Activated naive CD4-positive, alpha-beta T cell treated with anti-CD3 and anti-CD28 coated beads, Interleukin-2, amount 50 U/mL, for 24 hours (primary cell): ENCODE measurements at regions not wholly inside any gene's neighbourhood (a gene's known extent, or its start where the extent isn't known, plus 50 kb on each side); places are given as distances from the start of the nearest gene placed in this dataset.
A peak's percentile ranks its signal among the peaks of the same experiment; 100 is the strongest.

ENCODE experiments used
- H3K27ac Mint-ChIP-seq: one replicate; pipeline ENCODE4 v1.8.0; 2021; ENCODE audit warnings: mild to moderate bottlenecking, mixed read lengths
- H3K27me3 Mint-ChIP-seq: one replicate; pipeline ENCODE4 v1.8.0; 2021; ENCODE audit warnings: mixed read lengths
- H3K36me3 Mint-ChIP-seq: one replicate; pipeline ENCODE4 v1.8.0; 2021; ENCODE audit warnings: mixed read lengths
- H3K4me1 Mint-ChIP-seq: one replicate; pipeline ENCODE4 v1.8.0; 2021; ENCODE audit warnings: mixed read lengths
- H3K4me3 Mint-ChIP-seq: one replicate; pipeline ENCODE4 v1.8.0; 2021; ENCODE audit warnings: mild to moderate bottlenecking, mixed read lengths
- H3K9me3 Mint-ChIP-seq: one replicate; pipeline ENCODE4 v1.8.0; 2021; ENCODE audit warnings: mixed read lengths

- peaks cover 5% of the 10 kb centered on the region for H3K4me1 Mint-ChIP-seq
- peaks cover 39% of the 10 kb centered on the region for H3K27me3 Mint-ChIP-seq
- peak overlapping the region; percentile 62 for H3K4me3 Mint-ChIP-seq
- no peak overlapping the region for H3K27ac Mint-ChIP-seq
- H3K9me3 Mint-ChIP-seq, result no peaks in the 10 kb centered on the region
- H3K36me3 Mint-ChIP-seq, result no peaks in the 10 kb centered on the region
These were observed 203.0 kb downstream of the ABHD5 start for GRCh38 chr3:43893727-43894126.

- Mint-ChIP-seq H3K27me3 (peaks cover 39% of the 10 kb centered on the region), H3K9me3 (no peaks in the 10 kb centered on the region), H3K27ac (no peak overlapping the region), H3K4me1 (peaks cover 5% of the 10 kb centered on the region), H3K36me3 (no peaks in the 10 kb centered on the region), H3K4me3 (peak overlapping the region; percentile 72)
These were observed 203.7 kb downstream of the ABHD5 start for GRCh38 chr3:43894176-43895049.

- Mint-ChIP-seq H3K27me3 (peaks cover 40% of the 10 kb centered on the region), H3K9me3 (no peaks in the 10 kb centered on the region), H3K4me3 (no peak overlapping the region), H3K27ac (no peak overlapping the region), H3K36me3 (no peaks in the 10 kb centered on the region), H3K4me1 (peaks cover 5% of the 10 kb centered on the region)
These were observed 204.8 kb downstream of the ABHD5 start for GRCh38 chr3:43895573-43895972.

- H3K4me3 Mint-ChIP-seq, result no peak overlapping the region
- no peaks in the 10 kb centered on the region for H3K9me3 Mint-ChIP-seq
- no peaks in the 10 kb centered on the region for H3K36me3 Mint-ChIP-seq
- no peaks in the 10 kb centered on the region for H3K4me1 Mint-ChIP-seq
- no peak overlapping the region for H3K27ac Mint-ChIP-seq
- peaks cover 21% of the 10 kb centered on the region for H3K27me3 Mint-ChIP-seq
These were observed 211.7 kb downstream of the ABHD5 start for GRCh38 chr3:43902415-43902814.

- Mint-ChIP-seq H3K36me3 (no peaks in the 10 kb centered on the region), H3K27me3 (peaks cover 10% of the 10 kb centered on the region), H3K4me3 (no peak overlapping the region), H3K9me3 (no peaks in the 10 kb centered on the region), H3K27ac (no peak overlapping the region), H3K4me1 (no peaks in the 10 kb centered on the region)
These were observed 214.4 kb downstream of the ABHD5 start for GRCh38 chr3:43905157-43905556.

- H3K36me3 Mint-ChIP-seq, result no peaks in the 10 kb centered on the region
- H3K27me3 Mint-ChIP-seq, result peaks cover 8% of the 10 kb centered on the region
- H3K4me3 Mint-ChIP-seq, result no peak overlapping the region
- no peaks in the 10 kb centered on the region for H3K9me3 Mint-ChIP-seq
- no peak overlapping the region for H3K27ac Mint-ChIP-seq
- no peaks in the 10 kb centered on the region for H3K4me1 Mint-ChIP-seq
These were observed 216.2 kb downstream of the ABHD5 start for GRCh38 chr3:43906849-43907507.

- Mint-ChIP-seq H3K27ac (no peak overlapping the region), H3K4me3 (no peak overlapping the region), H3K9me3 (no peaks in the 10 kb centered on the region), H3K4me1 (no peaks in the 10 kb centered on the region), H3K27me3 (peaks cover 5% of the 10 kb centered on the region), H3K36me3 (no peaks in the 10 kb centered on the region)
These were observed 216.7 kb downstream of the ABHD5 start for GRCh38 chr3:43907508-43907858.

GRCh38 chr3:43908456-43908855, 217.7 kb downstream of the ABHD5 start:
- Mint-ChIP-seq H3K36me3 (no peaks in the 10 kb centered on the region), H3K9me3 (no peaks in the 10 kb centered on the region), H3K4me1 (no peaks in the 10 kb centered on the region), H3K4me3 (no peak overlapping the region), H3K27me3 (peaks cover 1% of the 10 kb centered on the region), H3K27ac (no peak overlapping the region)

GRCh38 chr3:43909149-43909548, 218.4 kb downstream of the ABHD5 start:
- H3K9me3 Mint-ChIP-seq, result no peaks in the 10 kb centered on the region

GRCh38 chr3:43910750-43911149, 220.0 kb downstream of the ABHD5 start:
- Mint-ChIP-seq H3K27me3 (peaks cover 1% of the 10 kb centered on the region), H3K36me3 (no peaks in the 10 kb centered on the region), H3K9me3 (no peaks in the 10 kb centered on the region), H3K4me1 (no peaks in the 10 kb centered on the region), H3K4me3 (no peak overlapping the region), H3K27ac (no peak overlapping the region)

More at GRCh38 chr3:43909149-43909548, 218.4 kb downstream of the ABHD5 start:
- H3K4me3 Mint-ChIP-seq, result no peak overlapping the region
- H3K4me1 Mint-ChIP-seq, result no peaks in the 10 kb centered on the region
- no peak overlapping the region for H3K27ac Mint-ChIP-seq
- peaks cover 1% of the 10 kb centered on the region for H3K27me3 Mint-ChIP-seq
- no peaks in the 10 kb centered on the region for H3K36me3 Mint-ChIP-seq

GRCh38 chr3:43913036-43913948, 222.6 kb downstream of the ABHD5 start:
- peaks cover 3% of the 10 kb centered on the region for H3K27me3 Mint-ChIP-seq
- no peak overlapping the region for H3K4me3 Mint-ChIP-seq
- no peaks in the 10 kb centered on the region for H3K4me1 Mint-ChIP-seq
- no peaks in the 10 kb centered on the region for H3K36me3 Mint-ChIP-seq
- H3K9me3 Mint-ChIP-seq, result no peaks in the 10 kb centered on the region
- no peak overlapping the region for H3K27ac Mint-ChIP-seq

- Mint-ChIP-seq H3K4me3 (no peak overlapping the region), H3K36me3 (no peaks in the 10 kb centered on the region), H3K9me3 (no peaks in the 10 kb centered on the region), H3K4me1 (no peaks in the 10 kb centered on the region), H3K27me3 (peaks cover 1% of the 10 kb centered on the region), H3K27ac (no peak overlapping the region)
These were observed 223.5 kb downstream of the ABHD5 start for GRCh38 chr3:43914269-43914668.

- H3K36me3 Mint-ChIP-seq, result no peaks in the 10 kb centered on the region
- H3K4me3 Mint-ChIP-seq, result no peak overlapping the region
- peaks cover 7% of the 10 kb centered on the region for H3K27me3 Mint-ChIP-seq
- H3K9me3 Mint-ChIP-seq, result peaks cover 6% of the 10 kb centered on the region
- no peak overlapping the region for H3K27ac Mint-ChIP-seq
- H3K4me1 Mint-ChIP-seq, result no peaks in the 10 kb centered on the region
These were observed 224.8 kb downstream of the ABHD5 start for GRCh38 chr3:43915546-43915945.

GRCh38 chr3:43917361-43917760, 226.6 kb downstream of the ABHD5 start:
- Mint-ChIP-seq H3K4me1 (no peaks in the 10 kb centered on the region), H3K36me3 (no peaks in the 10 kb centered on the region), H3K9me3 (peaks cover 6% of the 10 kb centered on the region), H3K27me3 (peaks cover 16% of the 10 kb centered on the region), H3K4me3 (no peak overlapping the region), H3K27ac (no peak overlapping the region)

- Mint-ChIP-seq H3K27ac (no peak overlapping the region), H3K27me3 (peaks cover 29% of the 10 kb centered on the region), H3K4me1 (no peaks in the 10 kb centered on the region), H3K36me3 (no peaks in the 10 kb centered on the region), H3K9me3 (peaks cover 6% of the 10 kb centered on the region), H3K4me3 (no peak overlapping the region)
These were observed 228.3 kb downstream of the ABHD5 start for GRCh38 chr3:43919029-43919428.
